Thoracic aorta (tissue), 2 donors: ENCODE measurements at regions not wholly inside any gene's neighbourhood (a gene's known extent, or its start where the extent isn't known, plus 50 kb on each side); places are given as distances from the start of the nearest gene placed in this dataset.
"Not testable (repeated sequence)": the region's sequence is repeated elsewhere in the genome, so short reads cannot be mapped to it uniquely, and the experiment has no call there.

ENCODE experiments used
- ATAC-seq: fragments of 150-250 bp; one replicate; pipeline ENCODE4 v1.8.0; 2017; ENCODE audit warnings: low read depth; ENCODE audit not compliant: insufficient number of reproducible peaks, low FRiP score
- DNase-seq: peaks from one replicate; pipeline ENCODE4 v3.0.0-alpha.2; 2020; ENCODE audit warnings: low spot score
- H3K27ac ChIP-seq, 2 donors: fragments of 200-600 bp; sonication (generic); 1 replicate in 1 of 2; 2 replicates in 1 of 2; pipeline ENCODE4 v1.5.1; 2016; ENCODE audit warnings: mild to moderate bottlenecking in 2 of 2, moderate library complexity in 2 of 2
- H3K27me3 ChIP-seq: fragments of 200-600 bp; sonication (generic); replicated peaks from 2 replicates; pipeline ENCODE4 v1.6.0; 2016; ENCODE audit warnings: mild to moderate bottlenecking; ENCODE audit not compliant: insufficient read depth
- H3K36me3 ChIP-seq: fragments of 200-600 bp; sonication (generic); one replicate; pipeline ENCODE4 v1.5.1; 2016
- H3K4me1 ChIP-seq, 2 donors: fragments of 200-600 bp; sonication (generic); 1 replicate in 1 of 2; 2 replicates in 1 of 2; pipeline versions ENCODE4 v1.5.1 to v1.6.0; 2016; ENCODE audit warnings: low read depth in 2 of 2, mild to moderate bottlenecking in 1 of 2; ENCODE audit not compliant: control insufficient read depth in 1 of 2
- H3K4me3 ChIP-seq: fragments of 200-600 bp; sonication (generic); 2 replicates; pipeline ENCODE4 v1.5.1; 2016; ENCODE audit warnings: mild to moderate bottlenecking
- H3K9me3 ChIP-seq: fragments of 200-600 bp; sonication (generic); 2 replicates; pipeline ENCODE4 v1.5.1; 2016
- CTCF ChIP-seq: fragments of 200-600 bp; sonication (generic); IDR thresholded peaks from one replicate; pipeline ENCODE4 v1.5.1; 2019; ENCODE audit warnings: antibody characterized with exemption

GRCh38 chr2:38138996-38139395, 63.0 kb upstream of the CYP1B1 start:
- no peaks in the 10 kb centered on the region for H3K36me3 ChIP-seq
- no peak for TF ChIP-seq CTCF
- ATAC-seq (no peak), DNase-seq (no peak)
- H3K4me3 ChIP-seq: no peak overlapping the region
- H3K27ac ChIP-seq: no peak overlapping the region
- no peaks in the 10 kb centered on the region for H3K9me3 ChIP-seq
- H3K4me1 ChIP-seq: no peaks in the 10 kb centered on the region
- no peaks in the 10 kb centered on the region for H3K27me3 ChIP-seq

- no peak overlapping the region for H3K27ac ChIP-seq
- H3K36me3 ChIP-seq: no peaks in the 10 kb centered on the region
- H3K9me3 ChIP-seq: no peaks in the 10 kb centered on the region
- no peak overlapping the region for H3K4me3 ChIP-seq
- no peaks in the 10 kb centered on the region for H3K27me3 ChIP-seq
- no peak for TF ChIP-seq CTCF
- DNase-seq (no peak), ATAC-seq (no peak)
- no peaks in the 10 kb centered on the region for H3K4me1 ChIP-seq
Observed at GRCh38 chr2:38138419-38138818, 62.5 kb upstream of the CYP1B1 start.

GRCh38 chr2:38137958-38138357, 62.0 kb upstream of the CYP1B1 start:
- H3K27ac ChIP-seq, H3K4me1 ChIP-seq, H3K9me3 ChIP-seq, H3K27me3 ChIP-seq, DNase-seq, ATAC-seq, H3K36me3 ChIP-seq, H3K4me3 ChIP-seq: not testable (repeated sequence)

GRCh38 chr2:38131676-38132075, 55.7 kb upstream of the CYP1B1 start:
- Histone ChIP-seq H3K9me3 (peaks cover 4% of the 10 kb centered on the region), H3K4me1 (no peaks in the 10 kb centered on the region), H3K27ac (no peak overlapping the region), H3K36me3 (no peaks in the 10 kb centered on the region), H3K4me3 (no peak overlapping the region), H3K27me3 (no peaks in the 10 kb centered on the region)
- no peak for TF ChIP-seq CTCF
- DNase-seq (no peak), ATAC-seq (no peak)

DNA sequence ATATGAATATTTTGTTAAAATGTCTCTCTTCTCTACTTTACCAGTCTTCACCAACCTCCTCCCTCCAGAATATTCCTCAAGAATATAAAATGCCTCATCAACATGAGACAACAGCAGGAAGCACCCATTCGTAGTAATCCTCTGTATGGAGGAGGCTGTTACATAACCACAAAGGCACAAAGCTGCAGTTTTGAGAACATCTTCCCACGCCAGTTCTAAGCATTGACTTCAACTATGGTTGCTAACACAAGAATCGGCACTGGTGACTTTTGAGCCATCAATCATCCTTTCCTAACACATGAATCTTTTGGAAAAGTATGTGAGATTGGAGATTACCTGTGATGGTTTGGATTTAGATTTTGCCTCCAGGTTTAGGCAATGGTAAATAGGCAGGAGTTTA, 54.9 kb upstream of the CYP1B1 start:
- H3K4me3 ChIP-seq: no peak overlapping the region
- no peak overlapping the region for H3K27ac ChIP-seq
- no peaks in the 10 kb centered on the region for H3K36me3 ChIP-seq
- no peaks in the 10 kb centered on the region for H3K27me3 ChIP-seq
- H3K4me1 ChIP-seq: no peaks in the 10 kb centered on the region
- ATAC-seq (no peak), DNase-seq (no peak)
- H3K9me3 ChIP-seq: peaks cover 4% of the 10 kb centered on the region
- TF ChIP-seq CTCF: no peak

DNA sequence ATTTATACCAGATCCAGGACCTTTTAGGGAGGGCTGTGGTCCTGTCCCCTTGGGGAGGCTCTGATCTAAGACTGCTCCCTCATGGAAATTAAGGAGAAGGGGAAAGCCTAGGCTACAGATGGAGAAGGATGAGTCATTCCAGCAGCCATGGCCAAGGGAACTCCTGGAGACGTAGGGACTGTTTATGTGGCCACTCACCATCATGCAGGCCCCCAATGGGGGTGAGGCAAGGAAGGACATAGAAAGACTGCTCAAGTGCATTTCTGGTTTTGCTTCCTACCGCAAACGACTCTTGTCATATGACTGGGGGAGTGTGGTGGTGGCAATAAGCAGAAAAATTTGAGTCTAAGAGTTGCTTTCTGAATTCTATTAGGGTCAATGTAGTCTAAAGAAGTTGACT, 54.0 kb upstream of the CYP1B1 start:
- ATAC-seq (peak; percentile 50), DNase-seq (no peak)
- Histone ChIP-seq H3K27ac (no peak overlapping the region), H3K27me3 (no peaks in the 10 kb centered on the region), H3K4me1 (no peaks in the 10 kb centered on the region), H3K4me3 (no peak overlapping the region), H3K9me3 (peaks cover 4% of the 10 kb centered on the region), H3K36me3 (no peaks in the 10 kb centered on the region)
- TF ChIP-seq CTCF: no peak
